NCI-H82 treated with DMSO at 0.1 percent for 48 hours (cell line): ENCODE measurements at regions not wholly inside any gene's neighbourhood (a gene's known extent, or its start where the extent isn't known, plus 50 kb on each side); places are given as distances from the start of the nearest gene placed in this dataset.
"Not testable (repeated sequence)": the region's sequence is repeated elsewhere in the genome, so short reads cannot be mapped to it uniquely, and the experiment has no call there.

Experiments
- DNase-seq: peaks from one replicate; lab custom pipeline; 2025; ENCODE audit not compliant: unreplicated experiment; lab: John Stamatoyannopoulos, UW

DNA sequence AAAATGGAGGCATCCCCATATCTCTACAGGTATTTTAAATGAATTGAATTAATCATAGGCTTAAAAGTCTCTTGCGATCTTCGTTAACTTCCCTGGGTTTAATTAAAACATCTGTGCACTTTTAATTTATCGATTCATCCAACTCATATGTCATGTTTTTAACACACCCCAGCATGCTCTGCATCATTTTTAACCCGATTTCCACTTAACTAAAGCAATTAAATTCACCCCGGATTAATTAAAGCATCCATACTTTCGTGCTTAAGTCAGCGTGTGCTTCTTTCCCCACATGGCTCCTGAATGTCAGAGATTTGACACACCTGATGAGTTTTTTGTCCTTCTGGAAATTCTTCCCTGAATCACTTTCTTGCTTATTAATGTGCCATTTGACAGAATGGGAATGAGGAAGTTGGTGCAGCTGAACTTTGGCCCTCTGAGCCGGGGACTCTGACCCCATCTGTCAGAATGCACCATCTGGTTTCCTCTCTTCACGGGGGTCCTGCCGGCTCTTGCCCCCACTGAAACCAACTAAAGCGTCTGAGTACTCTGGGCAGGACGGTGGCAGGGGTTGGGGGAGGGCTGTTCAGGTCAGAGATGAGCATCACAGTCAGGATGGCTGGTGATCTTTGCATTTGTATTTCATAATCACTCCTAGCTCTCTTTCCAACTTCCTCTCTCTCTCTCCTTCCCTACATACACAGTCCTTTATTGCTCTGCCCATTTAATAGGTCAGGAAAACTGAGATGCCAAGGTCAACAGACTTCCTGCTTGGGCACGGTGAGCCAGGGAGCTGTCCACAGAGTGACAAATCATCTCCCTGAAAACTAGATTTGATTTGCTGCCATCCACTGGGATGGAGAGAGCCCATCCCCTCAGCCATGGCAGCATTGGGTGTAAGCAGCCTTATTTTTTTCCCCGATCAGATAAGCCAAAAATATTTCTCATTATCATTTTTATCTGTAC, 180.3 kb upstream of the WWC1 start:
- DNase-seq = peak; percentile 70

- peak; percentile 60 for DNase-seq
These were observed 176.9 kb upstream of the WWC1 start for GRCh38 chr5:168114444-168115017.

GRCh38 chr5:168117469-168117868, 174.0 kb upstream of the WWC1 start:
- DNase-seq = no peak

DNA sequence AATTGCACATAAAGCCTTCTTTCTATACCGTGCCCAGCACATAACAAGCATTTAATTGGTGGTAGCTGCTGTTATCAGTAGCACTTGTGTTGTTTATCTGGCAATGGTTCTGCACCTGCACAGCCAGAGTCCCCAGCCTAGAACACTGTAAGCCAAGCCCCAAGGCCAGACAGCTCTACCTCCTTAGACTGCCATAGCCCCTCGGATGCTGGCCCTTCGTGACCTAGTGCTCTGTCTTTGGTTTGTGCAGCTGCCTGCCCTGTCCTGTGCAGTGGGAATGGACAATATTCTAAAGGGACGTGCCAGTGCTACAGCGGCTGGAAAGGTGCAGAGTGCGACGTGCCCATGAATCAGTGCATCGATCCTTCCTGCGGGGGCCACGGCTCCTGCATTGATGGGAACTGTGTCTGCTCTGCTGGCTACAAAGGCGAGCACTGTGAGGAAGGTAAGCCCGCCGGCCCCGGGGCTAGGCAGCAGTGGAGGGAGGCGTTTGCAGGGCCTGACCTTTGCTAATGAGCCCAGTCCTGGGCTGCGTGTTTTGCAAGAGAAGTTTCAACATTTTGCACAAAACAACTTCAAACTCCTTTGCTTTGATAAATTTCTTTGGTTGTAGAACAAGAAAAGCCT, 173.3 kb upstream of the WWC1 start:
- DNase-seq = no peak

- no peak for DNase-seq
These were observed 170.9 kb upstream of the WWC1 start for GRCh38 chr5:168120401-168121137.

DNA sequence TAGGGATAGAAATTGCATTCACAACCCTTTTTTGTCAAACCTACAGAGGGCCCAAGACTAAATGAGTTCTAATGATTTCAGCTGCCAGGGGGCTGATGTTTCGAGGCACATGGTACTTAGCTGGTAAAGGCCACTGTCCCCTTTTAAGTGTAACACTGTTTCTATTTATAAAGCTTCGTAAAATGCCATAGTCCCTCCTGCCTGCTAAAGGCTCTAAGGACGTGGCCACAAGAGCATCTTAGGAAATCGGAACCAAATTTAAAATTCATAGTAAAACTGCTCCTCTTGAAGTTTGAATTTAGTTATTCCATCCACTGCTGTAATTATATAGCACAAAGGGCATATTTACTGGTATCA, 170.3 kb upstream of the WWC1 start:
- DNase-seq = no peak

DNA sequence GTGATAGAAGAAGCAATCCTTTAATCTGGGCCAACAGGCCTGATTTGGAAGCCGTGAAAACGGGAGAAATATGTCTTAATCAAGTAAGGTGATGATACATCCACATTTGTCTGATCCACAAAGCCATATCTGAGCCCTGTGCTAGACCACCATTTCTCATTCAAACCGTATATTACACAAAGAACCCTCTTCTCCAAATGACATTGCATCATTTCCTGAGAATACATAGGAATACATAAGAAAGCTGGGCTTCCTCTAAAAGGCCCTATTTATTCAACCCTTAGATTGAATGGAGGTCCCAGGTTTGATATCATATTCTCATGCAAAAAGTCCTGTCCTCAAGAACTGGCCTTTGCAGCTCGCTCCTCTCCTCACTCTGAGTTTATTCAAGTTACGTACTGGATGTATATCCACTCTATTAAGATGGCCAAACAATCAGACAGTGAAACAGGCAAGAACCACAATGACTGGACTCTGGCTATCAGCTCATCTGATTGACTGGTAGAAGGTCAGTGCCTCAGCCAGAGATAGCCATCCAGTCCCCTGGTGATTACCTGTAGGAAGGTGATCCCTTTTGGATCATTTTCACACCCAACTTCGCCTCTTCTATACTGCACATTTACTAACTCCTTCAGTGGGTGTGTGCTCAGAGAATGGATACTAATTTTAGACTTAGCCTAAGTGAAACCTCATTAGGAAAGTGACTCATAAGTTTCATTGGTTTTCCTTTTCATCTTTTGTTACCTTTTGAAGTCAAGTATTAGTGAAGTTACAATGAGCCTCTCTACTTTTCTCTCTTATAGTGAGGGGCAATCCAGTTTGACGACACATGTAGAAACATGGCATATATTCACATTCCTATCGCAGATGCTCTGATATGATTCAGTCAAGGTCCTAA, 167.6 kb upstream of the WWC1 start:
- DNase-seq = no peak

- no peak for DNase-seq
These were observed 165.8 kb upstream of the WWC1 start for GRCh38 chr5:168125445-168126199.

DNA sequence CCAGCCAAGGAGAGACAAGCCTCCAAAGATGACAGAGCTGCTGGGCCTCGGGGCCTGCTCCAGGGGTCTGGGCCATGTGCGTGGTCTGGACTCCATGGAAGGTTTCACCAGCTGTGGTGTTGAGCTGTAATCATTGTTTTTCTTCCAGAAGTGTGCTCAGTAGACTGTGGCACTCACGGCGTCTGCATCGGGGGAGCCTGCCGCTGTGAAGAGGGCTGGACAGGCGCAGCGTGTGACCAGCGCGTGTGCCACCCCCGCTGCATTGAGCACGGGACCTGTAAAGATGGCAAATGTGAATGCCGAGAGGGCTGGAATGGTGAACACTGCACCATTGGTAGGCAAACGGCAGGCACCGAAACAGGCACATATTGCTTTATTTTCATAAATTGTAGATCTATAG, 164.8 kb upstream of the WWC1 start:
- no peak for DNase-seq

DNA sequence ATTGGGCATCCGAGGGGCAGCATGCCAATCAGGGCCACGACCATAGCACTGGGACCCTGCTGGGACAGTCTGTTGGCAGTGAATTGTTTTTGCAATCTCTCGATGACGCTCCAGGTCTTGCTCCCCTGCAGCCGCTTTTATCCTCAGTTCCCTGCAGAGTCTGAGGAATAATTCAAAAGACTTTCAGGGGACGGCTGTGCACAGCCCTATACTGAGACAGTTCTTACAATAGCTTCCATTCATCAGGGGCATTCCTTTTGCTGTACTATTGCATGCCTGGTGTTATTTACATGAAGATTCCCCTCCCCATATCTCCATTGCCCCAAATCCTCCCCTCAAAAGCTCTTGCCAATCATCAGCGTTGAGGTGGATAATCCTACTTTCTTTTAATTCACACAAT, 163.3 kb upstream of the WWC1 start:
- DNase-seq = no peak

DNA sequence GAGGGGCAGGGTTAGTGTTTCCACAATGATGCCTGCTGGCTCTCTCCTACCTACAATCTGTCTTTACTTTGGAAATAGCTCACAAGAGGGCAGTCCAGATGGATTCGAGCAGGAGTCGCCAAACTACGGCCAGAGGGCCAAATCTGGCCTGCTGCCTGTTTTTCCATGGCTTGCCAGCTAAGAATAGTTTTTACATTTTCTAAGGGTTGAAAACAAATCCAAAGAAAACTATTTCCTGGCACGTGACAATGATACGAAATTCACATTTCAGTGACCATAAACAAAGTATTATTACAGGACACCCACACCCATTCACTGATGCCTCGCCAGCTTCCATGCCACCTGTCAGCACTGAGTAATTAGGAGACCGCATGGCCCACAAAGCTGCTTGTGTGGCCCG, 162.9 kb upstream of the WWC1 start:
- DNase-seq = peak; percentile 48

DNA sequence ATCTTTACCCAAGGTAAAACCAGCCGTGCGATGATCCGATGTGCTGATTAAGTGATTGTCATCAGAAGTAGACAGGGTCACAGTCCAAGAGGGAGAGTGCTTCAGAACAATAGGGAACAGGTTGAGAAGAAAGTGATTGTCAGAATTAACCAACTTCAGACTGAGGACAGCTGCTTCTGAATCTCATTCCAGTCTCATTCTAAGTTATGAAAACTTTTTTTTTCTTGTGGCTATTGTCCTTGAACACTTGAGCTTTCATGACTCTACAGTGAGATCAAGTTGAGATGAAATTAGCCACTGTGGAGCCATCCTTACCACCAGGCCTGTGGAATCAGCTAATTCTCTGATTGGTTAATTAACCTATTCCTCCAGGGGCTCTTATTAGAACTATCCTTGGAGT, 159.9 kb upstream of the WWC1 start:
- DNase-seq = no peak

- DNase-seq = no peak
These were observed 159.2 kb upstream of the WWC1 start for GRCh38 chr5:168132241-168132641.

DNA sequence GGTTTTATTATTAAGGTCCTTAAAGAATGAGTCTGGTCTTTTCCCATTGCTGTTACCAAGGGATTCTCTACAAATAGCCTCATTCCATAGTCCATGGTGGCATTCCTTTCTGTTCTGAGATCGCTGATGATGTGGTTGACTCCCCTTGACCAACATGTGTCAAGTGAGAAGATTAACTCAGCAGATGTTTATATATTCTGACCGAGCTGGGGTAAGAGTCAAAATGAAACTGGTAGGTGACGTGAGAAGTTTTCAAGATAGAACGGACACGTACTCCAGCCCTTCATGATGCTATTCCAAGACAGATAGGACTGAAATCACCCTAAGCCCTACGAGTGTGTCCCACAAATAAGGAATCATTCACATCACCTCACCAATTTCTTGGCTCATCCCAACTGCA, 155.5 kb upstream of the WWC1 start:
- DNase-seq = no peak

DNA sequence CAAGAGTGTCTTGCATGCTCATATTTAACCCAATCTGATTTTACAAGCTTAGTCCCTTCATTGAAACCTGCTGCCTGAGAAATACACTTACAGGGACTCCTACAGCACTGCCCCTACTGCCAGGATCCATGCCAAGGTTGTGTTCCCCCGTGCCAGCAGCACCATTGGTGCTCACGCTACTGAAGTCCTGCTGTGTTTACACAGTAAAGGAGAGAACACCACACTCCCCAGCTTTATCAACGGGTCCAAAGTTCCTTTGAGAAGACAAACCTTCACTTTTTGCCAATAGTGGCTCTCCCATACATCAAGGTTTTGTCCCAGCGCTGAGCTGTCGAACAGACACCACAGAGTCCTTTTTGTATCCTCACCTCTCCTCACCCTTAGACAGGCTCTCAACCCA, 155.1 kb upstream of the WWC1 start:
- DNase-seq = no peak

GRCh38 chr5:168137265-168137664, 154.2 kb upstream of the WWC1 start:
- DNase-seq = no peak

GRCh38 chr5:168140241-168140640, 151.2 kb upstream of the WWC1 start:
- peak; percentile 86 for DNase-seq

DNA sequence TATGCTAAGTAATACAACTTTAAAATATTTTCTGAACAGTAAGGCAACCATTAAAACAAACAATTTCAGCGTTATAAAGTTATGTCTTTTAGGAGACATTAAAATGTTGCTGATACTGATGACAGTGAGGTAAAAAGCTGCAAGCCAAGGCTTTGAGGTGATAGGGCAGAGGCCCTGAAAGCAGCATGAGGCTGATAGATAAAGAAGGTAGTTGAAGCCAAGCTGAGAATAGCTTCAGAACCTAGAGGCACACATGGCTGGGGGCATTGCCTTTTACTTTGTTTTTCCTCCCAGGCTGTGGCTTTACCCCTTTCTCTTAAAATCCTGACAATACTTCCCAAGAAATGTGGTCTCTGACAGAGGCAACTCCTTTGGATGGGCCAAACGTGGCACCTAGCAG, 149.0 kb upstream of the WWC1 start:
- DNase-seq = no peak

DNA sequence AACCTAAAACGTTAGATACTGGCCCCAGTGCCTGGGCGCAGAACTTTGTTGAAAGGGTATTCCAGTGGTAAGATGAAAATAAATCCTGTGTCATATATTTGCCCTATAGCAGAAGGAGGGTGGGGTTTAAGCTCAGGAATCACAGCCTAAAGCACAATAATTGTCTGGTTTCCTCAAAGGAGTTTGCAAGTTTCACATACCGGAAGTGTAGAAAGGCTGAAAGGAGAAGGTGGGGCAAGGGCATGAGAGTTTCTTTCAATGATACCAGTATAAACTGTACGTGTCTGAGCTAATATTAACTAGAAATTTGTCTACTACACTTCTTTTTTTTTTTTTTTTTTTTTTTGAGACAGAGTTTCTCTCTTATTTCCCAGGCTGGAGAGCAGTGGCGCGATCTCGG, 147.9 kb upstream of the WWC1 start:
- DNase-seq = not testable (repeated sequence)

GRCh38 chr5:168147106-168147505, 144.3 kb upstream of the WWC1 start:
- no peak for DNase-seq
